EH (cell line): ENCODE measurements at regions not wholly inside any gene's neighbourhood (a gene's known extent, or its start where the extent isn't known, plus 50 kb on each side); places are given as distances from the start of the nearest gene placed in this dataset.
"Not testable (repeated sequence)": the region's sequence is repeated elsewhere in the genome, so short reads cannot be mapped to it uniquely, and the experiment has no call there.

Experiments used
- DNase-seq: peaks from one replicate; pipeline ENCODE4 v3.0.0-alpha.2; 2015; ENCODE audit warnings: low read depth

GRCh38 chr10:64733980-64734379 lies 1212.8 kb downstream of the REEP3 start:
- DNase-seq: no peak

DNA sequence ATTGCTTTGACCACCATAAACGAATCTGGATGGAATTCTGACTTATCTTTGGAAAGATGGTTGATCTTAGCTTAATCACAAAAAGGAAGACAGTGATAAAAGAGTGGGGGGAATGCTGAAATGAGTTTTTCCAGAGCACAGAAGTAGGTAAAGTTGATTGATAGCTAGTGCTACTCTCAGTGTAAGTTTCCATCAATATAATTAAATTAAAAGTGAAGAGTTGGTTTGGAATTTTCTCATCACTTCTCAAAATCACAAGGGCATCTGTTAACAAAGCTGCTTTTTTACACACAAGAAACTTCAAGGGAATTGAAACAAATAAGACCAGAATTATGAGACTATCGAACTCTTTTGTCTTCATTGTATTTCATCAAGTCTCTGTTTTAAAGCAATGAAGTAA lies 1217.3 kb downstream of the REEP3 start:
- DNase-seq: no peak

- DNase-seq: no peak
Measured at GRCh38 chr10:64745565-64745964, 1224.4 kb downstream of the REEP3 start.

- DNase-seq: no peak
Measured at GRCh38 chr10:64750672-64751071, 1229.5 kb downstream of the REEP3 start.

DNA sequence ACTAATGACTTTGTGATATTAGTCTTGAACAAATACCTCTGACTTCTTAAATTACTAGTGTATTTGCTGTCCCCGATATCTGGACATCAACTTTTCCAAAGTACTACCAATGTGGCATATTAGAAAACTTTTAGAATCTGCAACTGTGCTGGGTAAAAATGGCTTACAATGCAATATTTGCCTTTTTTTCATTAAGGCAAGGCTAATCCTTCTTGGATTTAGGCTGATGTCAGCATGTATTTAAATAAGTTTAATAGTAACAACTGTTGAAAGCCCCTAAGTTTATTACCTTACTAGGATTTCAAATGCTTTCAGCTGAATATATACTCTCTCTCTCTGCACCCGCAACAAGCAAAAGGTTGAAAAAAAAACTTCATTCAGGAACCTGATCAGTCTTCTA lies 1232.3 kb downstream of the REEP3 start:
- no peak for DNase-seq

GRCh38 chr10:64760371-64760770 lies 1239.2 kb downstream of the REEP3 start:
- no peak for DNase-seq

DNA sequence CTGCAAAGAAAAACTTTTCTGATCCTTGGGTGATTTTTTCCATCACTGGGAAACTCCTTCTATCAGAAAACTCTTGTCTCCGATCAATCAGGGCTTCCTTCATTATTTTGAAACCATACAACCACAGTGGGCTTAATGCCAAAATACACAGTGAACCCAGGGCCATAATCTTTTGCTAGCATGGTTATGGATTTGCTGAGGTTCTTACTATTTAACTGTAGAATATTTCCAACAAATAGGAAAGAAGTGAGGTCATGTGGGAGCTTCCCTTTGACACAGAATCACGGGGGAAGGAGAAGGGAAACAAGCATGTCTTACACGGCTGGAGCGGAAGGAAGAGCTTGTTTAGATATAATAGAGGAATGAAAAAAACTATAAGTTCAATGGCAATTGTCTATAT lies 1241.7 kb downstream of the REEP3 start:
- DNase-seq: no peak

DNA sequence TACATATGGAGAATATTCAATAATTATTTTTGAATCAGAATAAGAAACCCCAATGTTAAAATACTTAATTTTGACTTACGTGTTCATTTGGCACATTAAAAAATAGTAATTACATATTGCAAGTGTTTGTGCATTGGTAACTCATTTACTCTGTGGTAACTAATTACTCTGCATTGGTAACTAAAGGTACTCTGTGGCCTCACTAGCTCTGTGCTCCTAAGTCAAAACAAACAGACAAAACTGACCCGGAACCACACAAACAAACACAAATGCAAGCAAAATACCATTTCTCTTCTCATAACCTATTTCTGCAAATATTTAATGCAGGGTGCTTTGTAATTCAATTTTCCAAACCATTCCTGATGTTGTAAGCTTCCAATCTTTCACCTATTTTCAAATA lies 1244.3 kb downstream of the REEP3 start:
- DNase-seq: no peak

GRCh38 chr10:64771253-64772050 lies 1250.3 kb downstream of the REEP3 start:
- DNase-seq: no peak

- DNase-seq: no peak
Measured at GRCh38 chr10:64773357-64773756, 1252.2 kb downstream of the REEP3 start.

DNA sequence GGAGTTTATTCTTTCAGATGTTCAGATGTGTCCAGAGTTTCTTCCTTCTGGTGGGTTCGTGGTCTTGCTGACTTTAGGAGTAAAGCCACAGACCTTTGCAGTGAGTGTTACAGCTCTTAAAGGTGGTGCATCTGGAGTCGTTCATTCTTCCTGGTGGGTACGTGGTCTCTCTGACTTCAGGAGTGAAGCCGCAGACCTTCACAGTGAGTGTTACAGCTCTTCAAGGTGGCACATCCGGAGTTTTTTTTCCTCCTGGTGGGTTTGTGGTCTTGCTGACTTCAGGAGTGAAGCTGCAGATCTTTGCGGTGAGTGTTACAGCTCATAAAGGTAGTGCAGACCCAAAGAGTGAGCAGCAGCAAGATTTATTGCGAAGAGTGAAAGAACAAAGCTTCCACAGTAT lies 1263.2 kb downstream of the REEP3 start:
- DNase-seq: not testable (repeated sequence)

DNA sequence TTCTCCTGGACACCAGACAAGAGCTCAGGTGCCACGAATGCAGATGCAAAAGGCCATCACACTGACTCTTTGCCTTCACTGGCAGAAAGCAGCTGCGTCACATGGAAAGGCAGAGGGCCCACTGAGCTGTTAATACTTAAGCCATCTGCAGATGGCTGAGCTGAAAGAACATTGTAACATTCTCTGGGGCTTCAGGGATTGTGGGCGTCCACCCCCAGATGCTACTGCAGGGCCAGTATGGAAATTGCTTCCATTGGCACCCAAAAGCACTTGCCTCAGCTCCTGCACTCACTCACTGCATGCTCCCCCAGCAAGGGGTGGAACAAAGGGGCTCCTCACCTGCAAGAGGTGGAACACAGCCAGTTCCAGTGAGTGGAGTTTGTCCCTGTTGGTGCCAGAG lies 1264.6 kb downstream of the REEP3 start:
- DNase-seq: no peak

GRCh38 chr10:64786989-64787388 lies 1265.8 kb downstream of the REEP3 start:
- DNase-seq: no peak

DNA sequence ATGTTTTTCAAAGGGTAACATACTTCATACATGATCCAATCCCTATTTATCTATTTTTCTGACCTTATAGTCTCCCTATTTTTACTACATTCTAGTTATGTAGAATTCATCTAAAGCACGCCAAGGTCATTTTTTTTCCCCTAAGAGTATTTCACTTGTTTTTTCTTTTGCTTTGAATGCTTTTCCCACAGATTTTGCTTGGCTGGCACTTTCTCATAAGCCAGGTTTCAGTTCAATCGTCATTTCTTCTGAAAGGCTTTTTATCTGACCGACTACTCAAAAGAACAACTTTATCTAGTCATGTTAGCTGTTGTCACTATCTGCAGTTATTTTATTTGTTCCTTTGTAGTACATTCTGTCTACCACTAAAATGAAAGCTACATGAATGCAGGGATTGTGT lies 1274.6 kb downstream of the REEP3 start:
- no peak for DNase-seq

GRCh38 chr10:64798297-64798696 lies 1277.1 kb downstream of the REEP3 start:
- DNase-seq: no peak

GRCh38 chr10:64808233-64808632 lies 1287.0 kb downstream of the REEP3 start:
- not testable (repeated sequence) for DNase-seq

- DNase-seq: not testable (repeated sequence)
Measured at GRCh38 chr10:64810046-64810445, 1288.8 kb downstream of the REEP3 start.

DNA sequence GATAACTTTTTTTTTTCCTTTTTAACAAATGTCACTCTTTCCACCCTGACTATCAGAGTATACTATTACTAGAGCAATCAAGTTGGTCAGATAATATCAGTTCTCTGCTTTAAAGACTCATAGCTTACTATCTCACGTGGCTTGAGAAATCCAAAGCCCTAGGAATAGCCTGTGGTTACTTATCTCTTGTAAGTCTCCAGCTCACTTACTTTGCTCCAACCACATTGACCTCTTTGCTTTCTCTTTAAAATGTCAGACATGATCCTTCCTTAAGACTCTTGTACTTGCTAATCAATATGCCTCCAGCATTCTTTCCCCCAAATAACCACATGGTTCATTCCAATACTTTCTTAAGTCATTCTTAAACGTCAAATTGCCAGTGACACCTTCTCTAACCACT lies 1292.2 kb downstream of the REEP3 start:
- DNase-seq: no peak

- DNase-seq: no peak
Measured at GRCh38 chr10:64814201-64814600, 1293.0 kb downstream of the REEP3 start.

GRCh38 chr10:64829888-64830412 lies 1308.7 kb downstream of the REEP3 start:
- no peak for DNase-seq

DNA sequence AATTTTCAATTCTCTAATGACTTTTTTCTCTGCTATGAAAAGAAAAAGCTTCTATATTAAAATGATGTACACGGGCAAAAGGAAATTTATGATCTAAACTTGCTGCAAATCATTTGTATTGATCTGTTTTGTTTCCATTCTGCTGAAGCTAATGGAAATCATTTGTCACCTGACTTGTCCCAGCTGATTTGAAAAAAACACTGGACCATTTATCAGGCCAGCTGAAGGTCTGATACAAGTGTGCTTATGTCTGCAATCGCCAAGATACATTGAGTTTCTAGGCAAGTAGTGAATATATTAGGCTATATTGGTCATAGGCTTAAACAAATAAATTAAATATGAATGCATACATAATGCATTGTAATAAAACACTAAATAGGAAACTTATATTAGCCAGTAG lies 1309.7 kb downstream of the REEP3 start:
- DNase-seq: no peak

DNA sequence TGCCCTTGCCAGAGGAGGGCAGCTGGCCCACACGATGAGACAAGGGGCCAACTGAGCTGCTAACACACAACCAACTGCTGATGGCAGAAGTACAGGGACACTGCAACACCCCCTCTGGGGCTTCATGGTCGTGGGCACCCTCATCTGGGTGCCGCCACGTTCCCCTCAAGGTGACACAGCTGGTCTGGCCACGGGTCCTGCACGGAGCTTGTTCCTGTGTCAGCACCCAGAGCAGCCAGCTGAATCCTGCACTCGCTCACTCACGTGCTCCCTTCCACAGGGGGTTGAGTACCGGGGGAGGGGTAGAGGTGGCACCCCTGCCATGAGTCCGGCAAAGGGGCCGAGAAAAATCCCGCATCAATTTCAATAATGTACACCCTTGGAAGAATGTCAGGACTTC lies 1319.1 kb downstream of the REEP3 start:
- no peak for DNase-seq

DNA sequence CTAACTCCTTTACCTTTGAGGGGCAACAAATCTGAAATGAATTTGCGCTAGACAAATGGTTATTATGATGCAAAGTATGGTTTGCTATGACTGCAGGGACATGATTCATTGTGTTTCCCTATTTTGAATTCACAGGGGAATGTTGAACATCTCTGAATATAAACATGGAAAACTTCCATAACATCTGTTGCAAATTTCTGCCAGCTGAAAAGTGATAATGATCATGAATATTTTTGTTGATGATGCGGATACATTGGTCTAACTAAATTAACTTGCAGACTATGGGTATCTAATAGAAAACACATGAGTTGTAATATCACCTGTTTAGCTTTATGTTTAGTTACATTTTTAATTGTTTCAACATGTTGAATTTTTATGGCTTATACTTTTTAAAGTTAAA lies 1325.5 kb downstream of the REEP3 start:
- no peak for DNase-seq

GRCh38 chr10:64855941-64856340 lies 1334.7 kb downstream of the REEP3 start:
- DNase-seq: no peak
